ENCODE measurements at regions not wholly inside any gene's neighbourhood (a gene's known extent, or its start where the extent isn't known, plus 50 kb on each side); places are given as distances from the start of the nearest gene placed in this dataset.
A peak's percentile ranks its signal among the peaks of the same experiment; 100 is the strongest.

DNA sequence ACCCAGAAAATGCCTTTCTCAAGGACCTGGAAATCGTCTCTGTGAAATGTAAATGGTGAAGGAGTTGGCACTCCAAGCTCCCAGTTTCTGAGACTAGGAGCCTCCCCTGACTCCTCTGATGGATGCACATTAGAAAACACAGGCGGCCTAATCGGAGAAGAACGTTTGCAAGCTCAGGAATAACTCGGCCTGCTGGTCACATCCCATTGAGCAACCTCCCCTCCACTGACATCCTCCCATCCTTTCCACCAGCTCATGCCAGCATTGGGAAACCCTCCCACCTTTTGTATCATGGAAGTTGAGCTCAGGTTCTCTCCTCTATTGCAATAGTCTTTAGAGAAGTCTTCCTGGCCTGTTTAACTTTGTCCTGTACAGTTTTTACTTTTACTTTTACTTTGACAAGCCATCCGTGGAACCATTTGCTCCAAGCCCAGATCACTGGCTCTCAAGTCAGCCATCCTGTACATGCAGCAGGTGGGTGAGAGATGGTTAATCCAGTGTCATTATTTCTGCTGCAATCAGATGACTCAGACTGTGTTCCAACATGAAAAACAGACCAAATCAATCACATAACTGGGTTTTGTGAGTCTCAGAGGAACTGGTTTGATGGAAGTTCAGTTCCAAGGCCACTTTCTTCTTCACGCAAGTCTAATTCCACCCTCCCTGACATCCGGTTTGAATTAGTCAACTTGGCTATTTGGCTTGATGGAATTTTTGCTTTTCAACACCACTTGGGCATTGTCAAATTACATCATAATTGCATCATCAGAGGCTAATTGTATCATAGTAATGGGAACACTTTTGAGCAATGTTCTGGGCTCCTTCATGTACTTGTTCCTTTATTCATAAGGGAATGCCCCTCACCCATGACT, 619.4 kb upstream of the CDH4 start:
- DNase-seq (ENCODE audit: low spot score) = no peak
- ATAC-seq (ENCODE audit: low FRiP score) = peak; percentile 74
- TF ChIP-seq, protein P1, sequence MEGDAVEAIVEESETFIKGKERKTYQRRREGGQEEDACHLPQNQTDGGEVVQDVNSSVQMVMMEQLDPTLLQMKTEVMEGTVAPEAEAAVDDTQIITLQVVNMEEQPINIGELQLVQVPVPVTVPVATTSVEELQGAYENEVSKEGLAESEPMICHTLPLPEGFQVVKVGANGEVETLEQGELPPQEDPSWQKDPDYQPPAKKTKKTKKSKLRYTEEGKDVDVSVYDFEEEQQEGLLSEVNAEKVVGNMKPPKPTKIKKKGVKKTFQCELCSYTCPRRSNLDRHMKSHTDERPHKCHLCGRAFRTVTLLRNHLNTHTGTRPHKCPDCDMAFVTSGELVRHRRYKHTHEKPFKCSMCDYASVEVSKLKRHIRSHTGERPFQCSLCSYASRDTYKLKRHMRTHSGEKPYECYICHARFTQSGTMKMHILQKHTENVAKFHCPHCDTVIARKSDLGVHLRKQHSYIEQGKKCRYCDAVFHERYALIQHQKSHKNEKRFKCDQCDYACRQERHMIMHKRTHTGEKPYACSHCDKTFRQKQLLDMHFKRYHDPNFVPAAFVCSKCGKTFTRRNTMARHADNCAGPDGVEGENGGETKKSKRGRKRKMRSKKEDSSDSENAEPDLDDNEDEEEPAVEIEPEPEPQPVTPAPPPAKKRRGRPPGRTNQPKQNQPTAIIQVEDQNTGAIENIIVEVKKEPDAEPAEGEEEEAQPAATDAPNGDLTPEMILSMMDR (IDR thresholded peaks at IDR 0.05) = no peak

DNA sequence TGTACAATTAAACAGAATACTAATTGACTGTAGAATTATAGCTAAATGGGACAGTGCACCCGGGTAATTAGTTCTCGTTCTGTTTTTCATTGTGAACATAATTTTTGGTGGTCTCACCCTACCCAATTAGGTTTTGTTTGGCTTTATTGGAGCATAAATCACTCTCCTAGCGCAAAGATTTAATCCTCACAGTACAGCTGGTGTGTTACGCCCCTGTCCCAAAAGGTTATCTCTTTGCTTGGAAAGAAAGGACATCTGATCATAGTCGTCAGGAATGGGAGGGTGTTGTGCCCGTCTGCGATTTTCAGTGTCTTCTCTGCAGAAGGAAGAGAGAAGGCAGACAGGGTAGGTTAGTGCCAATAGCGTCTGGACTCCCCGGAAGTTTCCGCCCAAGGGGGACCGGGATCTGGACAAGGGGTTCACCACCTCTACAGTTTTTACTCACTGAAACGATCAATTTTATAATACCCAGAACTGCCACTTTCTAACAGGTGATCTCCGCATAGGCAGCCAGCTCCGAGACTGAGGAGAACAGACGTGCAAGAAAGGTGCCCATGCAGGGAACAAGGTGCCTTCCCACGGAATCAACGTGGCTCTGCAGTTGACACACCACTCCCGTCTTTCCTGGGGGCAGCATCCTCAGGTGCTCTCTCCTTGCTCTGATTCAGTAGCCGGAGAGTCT, 617.4 kb upstream of the CDH4 start:
- DNase-seq (ENCODE audit: low spot score) (no peak), ATAC-seq (ENCODE audit: low FRiP score) (no peak)
- TF ChIP-seq, protein P1 (IDR thresholded peaks at IDR 0.05) = no peak

DNA sequence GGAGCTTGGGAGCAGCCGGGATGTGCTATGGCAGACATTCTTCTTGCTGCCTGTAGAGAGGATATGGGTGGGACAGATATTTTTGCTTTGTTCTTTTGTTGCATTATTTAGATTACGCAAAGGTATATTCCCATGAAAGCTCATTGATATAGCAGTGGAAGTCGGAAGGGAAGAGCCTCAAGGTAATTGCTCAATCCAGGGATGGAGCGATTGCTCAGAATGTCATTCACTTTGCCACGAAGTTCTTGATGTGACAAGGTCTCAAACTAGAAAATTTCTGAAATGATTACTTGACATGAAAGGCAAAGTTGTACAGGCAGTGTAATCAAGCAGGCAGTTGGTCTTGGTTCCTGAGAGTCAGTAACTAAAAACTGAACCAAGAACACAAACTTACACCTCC, 615.6 kb upstream of the CDH4 start:
- TF ChIP-seq, protein P1 (IDR thresholded peaks at IDR 0.05) = no peak
- DNase-seq (ENCODE audit: low spot score) (no peak), ATAC-seq (ENCODE audit: low FRiP score) (no peak)

DNA sequence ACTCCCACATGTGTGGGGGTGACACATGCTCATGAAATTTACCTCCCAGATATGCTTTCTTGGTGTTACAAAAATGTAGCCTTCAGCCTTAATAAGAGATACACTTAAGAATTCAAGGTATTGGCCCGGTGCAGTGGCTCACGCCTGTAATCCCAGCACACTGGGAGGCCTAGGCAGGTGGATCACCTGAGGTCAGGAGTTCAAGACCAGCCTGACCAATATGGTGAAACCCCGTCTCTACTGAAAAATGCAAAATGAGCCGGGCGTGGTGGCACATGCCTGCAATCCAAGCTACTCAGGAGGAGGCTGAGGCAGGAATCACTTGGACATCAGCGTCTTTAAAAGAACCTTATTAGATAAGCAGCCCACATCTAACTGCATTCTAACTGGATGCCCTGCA, 614.3 kb upstream of the CDH4 start:
- ATAC-seq (ENCODE audit: low FRiP score) (no peak), DNase-seq (ENCODE audit: low spot score) (no peak)
- TF ChIP-seq, protein P1 (IDR thresholded peaks at IDR 0.05) = no peak

DNA sequence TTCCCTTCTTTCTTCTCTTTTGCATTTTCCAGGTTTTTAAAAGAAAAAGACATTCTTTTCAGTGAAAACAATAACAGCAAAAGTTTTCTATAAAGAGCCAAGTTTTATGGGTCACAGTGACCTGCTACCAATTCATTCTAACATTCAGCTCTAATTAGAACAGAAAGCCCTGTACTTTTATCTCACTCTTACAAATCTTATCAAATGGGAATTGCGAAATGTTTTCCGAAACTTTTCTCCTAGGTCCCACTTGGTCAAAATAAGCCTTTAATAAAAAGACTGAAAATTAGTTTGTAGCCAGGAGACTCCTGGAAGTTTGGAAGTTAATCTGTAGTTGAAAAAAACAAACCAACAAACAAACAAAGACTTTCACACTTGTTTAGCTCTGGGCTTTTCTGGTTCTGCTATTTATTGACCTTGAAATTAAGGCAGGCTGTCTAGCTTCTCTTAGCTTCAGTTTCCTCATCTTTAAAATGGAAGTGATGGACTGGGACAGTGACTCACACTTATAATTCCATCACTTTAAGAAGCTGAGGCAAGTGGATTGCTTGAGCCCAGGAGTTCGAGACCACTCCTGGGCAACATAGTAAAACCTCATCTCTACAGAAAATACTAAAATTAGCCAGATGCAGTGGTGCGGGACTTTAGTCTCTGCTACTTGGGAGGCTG, 613.5 kb upstream of the CDH4 start:
- DNase-seq (ENCODE audit: low spot score) = no peak
- no peak for ATAC-seq (ENCODE audit: low FRiP score)
- TF ChIP-seq, protein P1 (IDR thresholded peaks at IDR 0.05) = no peak

DNA sequence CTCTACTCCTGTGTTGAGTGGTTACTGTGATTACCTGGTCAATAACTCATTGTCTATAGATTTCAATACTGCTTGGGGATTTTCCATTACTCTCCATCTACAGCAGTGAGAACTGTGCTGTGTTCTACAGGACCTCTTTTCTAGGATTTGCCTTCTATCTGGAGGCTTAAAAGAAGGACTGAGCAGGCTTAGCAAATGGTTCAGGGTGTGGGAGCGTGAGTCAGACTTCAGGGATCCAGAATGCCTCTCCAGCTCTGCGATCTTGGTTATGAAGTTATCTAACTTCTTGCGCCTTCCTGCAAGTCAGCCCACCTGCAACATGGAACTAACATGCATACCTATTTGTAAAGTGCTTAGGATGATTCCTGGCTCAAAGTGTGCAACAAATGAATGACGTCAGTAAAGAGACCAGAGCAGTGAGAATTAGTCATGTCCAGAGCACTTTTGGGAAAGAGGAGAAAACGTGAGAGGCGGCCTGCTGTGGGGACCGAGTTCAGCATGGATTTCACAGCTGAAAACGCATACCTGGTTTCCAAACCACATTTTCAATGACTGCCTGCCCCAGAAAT, 610.1 kb upstream of the CDH4 start:
- TF ChIP-seq, protein P1 (IDR thresholded peaks at IDR 0.05) = no peak
- ATAC-seq (ENCODE audit: low FRiP score) = no peak
- no peak for DNase-seq (ENCODE audit: low spot score)
